Endothelial cell of umbilical vein (primary cell): ENCODE measurements at regions not wholly inside any gene's neighbourhood (a gene's known extent, or its start where the extent isn't known, plus 50 kb on each side); places are given as distances from the start of the nearest gene placed in this dataset.

Source experiments
- EZH2 ChIP-seq: IDR thresholded peaks from 2 replicates; pipeline ENCODE4 v1.6.1; 2012; ENCODE audit warnings: borderline replicate concordance, low read depth, mild to moderate bottlenecking, moderate library complexity, low read length, inconsistent platforms; ENCODE audit not compliant: severe bottlenecking
- FOS ChIP-seq: IDR thresholded peaks from 2 replicates; pipeline ENCODE4 v1.6.1; 2011; ENCODE audit warnings: mild to moderate bottlenecking, low read length, moderate library complexity, borderline replicate concordance; ENCODE audit not compliant: insufficient read depth
- GATA2 ChIP-seq: IDR thresholded peaks from 2 replicates; pipeline ENCODE4 v1.7.0; 2011; ENCODE audit warnings: low read depth, mild to moderate bottlenecking, moderate library complexity, mixed read lengths, low read length; ENCODE audit not compliant: insufficient read length, insufficient read depth
- JUN ChIP-seq: IDR thresholded peaks from 2 replicates; pipeline ENCODE4 v1.6.1; 2011; ENCODE audit warnings: borderline replicate concordance, low read depth; ENCODE audit not compliant: insufficient read length, insufficient read depth
- MYC ChIP-seq: IDR thresholded peaks from one replicate; pipeline ENCODE4 v1.6.1; 2011; ENCODE audit warnings: mild to moderate bottlenecking, low read depth, low read length
- POLR2A ChIP-seq: IDR thresholded peaks from 2 replicates; pipeline ENCODE4 v1.6.1; 2012; ENCODE audit warnings: low read depth, mild to moderate bottlenecking, control low read depth, low read length
- POLR2AphosphoS5 ChIP-seq: IDR thresholded peaks from 2 replicates; pipeline ENCODE4 v1.6.1; 2012; ENCODE audit warnings: low read depth, mild to moderate bottlenecking, control low read depth, low read length, moderate library complexity; ENCODE audit not compliant: insufficient read depth
- TF ChIP-seq, protein P1 (sequence below): IDR thresholded peaks from 2 replicates; pipeline ENCODE4 v1.6.1; 2011; ENCODE audit not compliant: insufficient read depth, insufficient read length
- TF ChIP-seq, protein P2 (sequence below), 2 donors: IDR thresholded peaks; 1 replicate in 1 of 2; 2 replicates in 1 of 2; pipeline ENCODE4 v1.5.1; 2011; ENCODE audit warnings: low read length in 2 of 2, mild to moderate bottlenecking in 2 of 2, moderate library complexity in 2 of 2, control low read depth in 1 of 2, inconsistent platforms in 1 of 2, low read depth in 1 of 2; ENCODE audit not compliant: insufficient read depth in 1 of 2; ENCODE audit errors: extremely low read depth in 1 of 2

DNA sequence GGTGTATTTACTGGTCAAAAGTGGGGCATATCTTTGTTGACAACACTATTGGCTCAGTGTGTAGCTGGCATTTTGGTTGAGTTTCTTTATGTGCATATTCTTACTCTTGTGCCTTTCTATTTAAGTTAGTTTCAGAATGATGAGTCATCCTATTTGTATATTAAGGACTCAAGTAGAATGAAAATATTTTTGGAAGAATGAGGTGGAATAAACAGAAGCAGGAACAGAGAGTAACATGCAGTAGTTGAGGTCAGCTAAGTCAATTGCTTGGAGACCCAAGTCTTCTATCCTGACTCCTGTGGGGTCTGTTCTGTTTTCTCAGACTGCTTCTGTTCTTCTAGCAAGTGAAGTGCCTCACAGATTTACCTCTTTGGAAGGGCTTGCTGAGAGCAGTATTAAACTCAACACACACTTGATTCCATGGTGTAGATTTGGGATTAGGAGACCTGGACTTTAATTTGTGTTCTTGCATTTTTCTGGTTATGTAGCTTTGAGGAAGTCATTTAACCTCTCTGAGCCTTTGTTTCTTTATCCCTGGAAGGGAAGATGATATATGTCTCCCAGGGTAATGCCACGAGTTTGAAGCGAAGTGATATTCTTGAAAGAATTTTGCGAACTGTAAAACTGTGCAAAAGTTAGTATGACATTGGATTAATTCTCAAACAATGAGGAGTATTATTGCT is 324.3 kb downstream of the QKI start:
- no peak for TF ChIP-seq MYC
- no peak for TF ChIP-seq POLR2AphosphoS5
- TF ChIP-seq, protein P1, sequence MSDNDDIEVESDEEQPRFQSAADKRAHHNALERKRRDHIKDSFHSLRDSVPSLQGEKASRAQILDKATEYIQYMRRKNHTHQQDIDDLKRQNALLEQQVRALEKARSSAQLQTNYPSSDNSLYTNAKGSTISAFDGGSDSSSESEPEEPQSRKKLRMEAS, result no peak
- TF ChIP-seq, protein P2, sequence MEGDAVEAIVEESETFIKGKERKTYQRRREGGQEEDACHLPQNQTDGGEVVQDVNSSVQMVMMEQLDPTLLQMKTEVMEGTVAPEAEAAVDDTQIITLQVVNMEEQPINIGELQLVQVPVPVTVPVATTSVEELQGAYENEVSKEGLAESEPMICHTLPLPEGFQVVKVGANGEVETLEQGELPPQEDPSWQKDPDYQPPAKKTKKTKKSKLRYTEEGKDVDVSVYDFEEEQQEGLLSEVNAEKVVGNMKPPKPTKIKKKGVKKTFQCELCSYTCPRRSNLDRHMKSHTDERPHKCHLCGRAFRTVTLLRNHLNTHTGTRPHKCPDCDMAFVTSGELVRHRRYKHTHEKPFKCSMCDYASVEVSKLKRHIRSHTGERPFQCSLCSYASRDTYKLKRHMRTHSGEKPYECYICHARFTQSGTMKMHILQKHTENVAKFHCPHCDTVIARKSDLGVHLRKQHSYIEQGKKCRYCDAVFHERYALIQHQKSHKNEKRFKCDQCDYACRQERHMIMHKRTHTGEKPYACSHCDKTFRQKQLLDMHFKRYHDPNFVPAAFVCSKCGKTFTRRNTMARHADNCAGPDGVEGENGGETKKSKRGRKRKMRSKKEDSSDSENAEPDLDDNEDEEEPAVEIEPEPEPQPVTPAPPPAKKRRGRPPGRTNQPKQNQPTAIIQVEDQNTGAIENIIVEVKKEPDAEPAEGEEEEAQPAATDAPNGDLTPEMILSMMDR (IDR thresholded peaks at IDR 0.05; ENCODE audit: extremely low read depth in 1 of 2, insufficient read depth in 1 of 2, low read depth in 1 of 2, low read length in 2 of 2), result no peak
- no peak for TF ChIP-seq POLR2A
- peak; percentile 24 for TF ChIP-seq JUN
- no peak for TF ChIP-seq EZH2
- TF ChIP-seq FOS, result no peak
- no peak for TF ChIP-seq GATA2
